ENCODE measurements at regions not wholly inside any gene's neighbourhood (a gene's known extent, or its start where the extent isn't known, plus 50 kb on each side); places are given as distances from the start of the nearest gene placed in this dataset.

DNA sequence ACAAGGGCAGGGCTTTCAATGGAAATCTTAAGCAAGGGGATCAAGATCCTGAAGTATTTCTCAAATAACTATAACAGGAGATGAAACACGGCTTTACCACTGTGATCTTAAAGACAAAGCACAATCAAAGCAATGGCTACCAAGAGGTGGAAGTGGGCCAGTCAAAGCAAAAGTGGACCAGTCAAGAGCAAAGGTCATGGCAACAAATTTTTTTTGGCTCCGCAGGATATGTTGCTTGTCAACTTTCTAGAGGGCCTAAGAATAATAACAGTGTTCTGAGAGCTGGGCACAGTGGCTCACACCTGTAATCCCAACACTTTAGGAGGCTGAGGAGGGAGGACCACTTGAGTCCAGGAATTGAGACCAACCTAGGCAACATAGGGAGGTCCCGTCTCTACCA lies 54.1 kb downstream of the ILRUN start:
- TF ChIP-seq POLR2A (IDR thresholded peaks at IDR 0.05), result no peak
- TF ChIP-seq, protein P1, sequence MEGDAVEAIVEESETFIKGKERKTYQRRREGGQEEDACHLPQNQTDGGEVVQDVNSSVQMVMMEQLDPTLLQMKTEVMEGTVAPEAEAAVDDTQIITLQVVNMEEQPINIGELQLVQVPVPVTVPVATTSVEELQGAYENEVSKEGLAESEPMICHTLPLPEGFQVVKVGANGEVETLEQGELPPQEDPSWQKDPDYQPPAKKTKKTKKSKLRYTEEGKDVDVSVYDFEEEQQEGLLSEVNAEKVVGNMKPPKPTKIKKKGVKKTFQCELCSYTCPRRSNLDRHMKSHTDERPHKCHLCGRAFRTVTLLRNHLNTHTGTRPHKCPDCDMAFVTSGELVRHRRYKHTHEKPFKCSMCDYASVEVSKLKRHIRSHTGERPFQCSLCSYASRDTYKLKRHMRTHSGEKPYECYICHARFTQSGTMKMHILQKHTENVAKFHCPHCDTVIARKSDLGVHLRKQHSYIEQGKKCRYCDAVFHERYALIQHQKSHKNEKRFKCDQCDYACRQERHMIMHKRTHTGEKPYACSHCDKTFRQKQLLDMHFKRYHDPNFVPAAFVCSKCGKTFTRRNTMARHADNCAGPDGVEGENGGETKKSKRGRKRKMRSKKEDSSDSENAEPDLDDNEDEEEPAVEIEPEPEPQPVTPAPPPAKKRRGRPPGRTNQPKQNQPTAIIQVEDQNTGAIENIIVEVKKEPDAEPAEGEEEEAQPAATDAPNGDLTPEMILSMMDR (IDR thresholded peaks at IDR 0.05), result no peak
